T follicular helper cell (primary cell): ENCODE measurements at regions not wholly inside any gene's neighbourhood (a gene's known extent, or its start where the extent isn't known, plus 50 kb on each side); places are given as distances from the start of the nearest gene placed in this dataset.

ENCODE experiments used
- DNase-seq: peaks from one replicate; pipeline ENCODE4 v3.0.0-alpha.2; 2020; ENCODE audit warnings: low read depth

GRCh38 chr21:16476056-16476825 lies 746.5 kb downstream of the USP25 start:
- DNase-seq = no peak

DNA sequence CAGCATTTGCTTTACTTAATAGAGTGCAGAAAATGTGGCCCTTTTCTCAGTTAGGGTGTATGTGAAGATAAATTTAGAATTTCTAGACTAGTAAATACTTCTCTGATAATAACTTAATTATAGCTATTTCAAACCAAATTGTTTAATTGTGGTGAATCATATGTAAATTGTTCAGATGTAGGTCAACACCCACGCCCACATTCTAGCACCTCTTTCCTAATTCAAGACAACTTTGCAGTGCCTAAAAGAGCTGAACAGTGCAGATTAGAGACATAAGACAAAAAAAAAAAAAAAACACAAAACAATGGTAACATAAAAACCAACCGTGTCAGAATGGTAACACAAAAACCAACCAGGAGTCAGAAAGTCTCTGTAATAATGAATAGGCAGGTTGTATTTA lies 758.3 kb downstream of the USP25 start:
- DNase-seq = no peak

- DNase-seq = no peak
Observed at GRCh38 chr21:16492356-16492755, 762.6 kb downstream of the USP25 start.

- no peak for DNase-seq
Observed at GRCh38 chr21:16492892-16493291, 763.1 kb downstream of the USP25 start.

GRCh38 chr21:16496609-16497008 lies 766.8 kb downstream of the USP25 start:
- DNase-seq = no peak

GRCh38 chr21:16500271-16500670 lies 770.5 kb downstream of the USP25 start:
- DNase-seq = no peak

GRCh38 chr21:16502273-16502672 lies 772.5 kb downstream of the USP25 start:
- no peak for DNase-seq

DNA sequence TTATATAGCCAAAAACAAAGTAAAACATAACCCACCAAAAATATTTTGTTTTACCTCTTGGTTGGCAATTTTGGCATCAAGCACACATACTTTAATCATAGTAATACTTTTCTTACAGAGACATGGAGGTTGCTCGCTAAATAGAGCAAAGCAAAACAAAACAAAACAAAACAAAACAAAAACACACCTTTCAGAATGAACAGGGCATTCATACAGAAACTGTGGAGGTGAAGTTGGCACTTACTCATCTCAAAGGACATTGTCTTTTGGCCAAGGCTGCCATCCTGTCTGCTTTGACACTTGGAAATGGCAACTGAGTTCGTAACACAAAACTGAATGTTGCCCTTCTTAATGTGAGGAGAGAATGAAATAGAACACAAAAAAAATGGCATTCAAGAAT lies 773.1 kb downstream of the USP25 start:
- no peak for DNase-seq

DNA sequence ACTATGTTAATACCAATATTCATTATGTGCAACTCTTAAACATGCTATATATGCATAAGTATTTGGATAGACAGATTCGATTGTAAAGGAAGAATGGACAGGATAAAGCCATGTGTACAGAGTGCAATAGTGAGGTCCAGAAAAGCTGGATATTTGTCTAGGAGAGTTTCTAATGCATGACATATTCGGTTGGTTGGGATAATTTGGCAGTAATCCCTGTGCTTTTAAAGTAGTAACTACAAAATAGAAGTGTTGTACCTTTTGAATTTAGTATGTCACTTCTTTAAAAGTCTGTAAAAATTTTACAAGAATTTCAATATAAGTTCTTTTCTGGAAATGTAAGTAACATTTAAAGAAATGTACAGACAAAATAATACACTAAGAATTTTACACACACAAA lies 774.5 kb downstream of the USP25 start:
- DNase-seq = no peak

DNA sequence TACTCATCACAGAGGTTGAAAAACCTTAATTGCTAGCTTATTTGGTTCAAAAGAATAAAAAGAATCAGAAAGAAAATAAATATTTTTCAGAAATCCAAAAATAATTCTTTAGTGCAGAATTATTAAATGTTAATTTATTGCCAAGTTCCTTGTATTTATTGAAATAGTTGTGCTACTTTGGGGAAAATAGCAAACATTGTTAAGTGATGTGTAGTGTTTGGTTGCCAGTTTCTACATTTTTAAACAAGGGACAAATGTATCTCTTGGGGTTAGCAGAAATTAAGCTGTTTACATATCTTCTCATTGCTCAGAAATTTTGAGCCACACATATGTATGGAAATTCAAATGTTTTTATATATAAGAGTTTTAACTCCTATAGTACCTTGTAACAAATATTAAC lies 775.0 kb downstream of the USP25 start:
- DNase-seq = no peak

GRCh38 chr21:16509476-16509875 lies 779.7 kb downstream of the USP25 start:
- DNase-seq = no peak

- no peak for DNase-seq
Observed at GRCh38 chr21:16514316-16514715, 784.5 kb downstream of the USP25 start.

DNA sequence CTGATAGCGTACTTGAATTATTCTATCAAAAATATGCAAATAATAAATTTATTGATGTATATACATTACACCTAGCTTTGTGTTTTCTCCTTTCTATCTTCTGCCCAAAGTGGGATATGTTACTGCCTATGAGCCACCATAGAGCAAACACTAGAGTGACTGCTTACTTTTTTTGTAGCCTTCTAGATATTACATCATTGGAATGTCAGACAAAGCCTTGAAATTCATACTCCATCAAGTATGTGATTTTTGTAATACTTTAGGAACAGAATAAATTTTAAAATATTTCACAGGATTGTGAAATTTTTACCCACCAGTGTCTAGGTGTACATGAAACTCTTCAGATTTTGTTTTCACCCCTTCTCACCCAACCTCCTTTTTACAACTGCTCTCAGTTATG lies 787.6 kb downstream of the USP25 start:
- DNase-seq = no peak

DNA sequence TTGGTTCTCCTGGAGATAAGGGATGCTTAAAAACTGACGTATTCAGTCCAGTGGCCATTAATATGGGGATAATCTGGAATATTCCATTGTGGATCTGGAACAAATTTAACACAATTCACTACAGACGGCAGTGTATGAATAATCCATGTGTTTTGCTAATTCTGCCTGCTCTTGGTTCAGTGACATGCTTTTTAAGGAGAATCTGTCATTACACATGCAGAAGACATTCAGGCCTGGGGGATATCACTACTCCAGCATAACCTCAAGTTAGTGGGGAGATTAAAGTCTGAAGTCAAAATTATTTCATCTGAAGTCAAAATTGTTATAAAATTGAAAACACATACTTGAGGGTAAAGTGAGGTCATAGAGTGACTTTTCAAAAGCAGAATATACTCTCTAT lies 789.3 kb downstream of the USP25 start:
- DNase-seq = no peak

DNA sequence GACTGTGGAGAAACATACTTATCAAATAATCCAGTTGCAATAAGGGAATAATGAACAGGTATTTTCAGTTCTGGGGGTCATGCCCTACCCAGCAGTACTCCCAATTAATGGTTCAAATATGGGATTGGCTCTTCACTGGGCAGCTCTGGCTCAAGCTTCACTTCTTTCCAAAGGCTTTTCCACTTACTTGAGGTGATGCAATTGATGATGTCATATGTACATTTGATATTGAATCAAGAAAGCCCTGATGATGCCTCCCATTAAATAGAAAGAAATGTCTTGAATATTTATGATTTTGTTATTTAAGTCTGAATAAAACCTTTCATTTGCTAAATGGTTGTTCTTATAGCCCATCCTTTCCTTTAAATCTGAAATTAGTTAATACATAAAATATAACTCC lies 789.9 kb downstream of the USP25 start:
- no peak for DNase-seq

DNA sequence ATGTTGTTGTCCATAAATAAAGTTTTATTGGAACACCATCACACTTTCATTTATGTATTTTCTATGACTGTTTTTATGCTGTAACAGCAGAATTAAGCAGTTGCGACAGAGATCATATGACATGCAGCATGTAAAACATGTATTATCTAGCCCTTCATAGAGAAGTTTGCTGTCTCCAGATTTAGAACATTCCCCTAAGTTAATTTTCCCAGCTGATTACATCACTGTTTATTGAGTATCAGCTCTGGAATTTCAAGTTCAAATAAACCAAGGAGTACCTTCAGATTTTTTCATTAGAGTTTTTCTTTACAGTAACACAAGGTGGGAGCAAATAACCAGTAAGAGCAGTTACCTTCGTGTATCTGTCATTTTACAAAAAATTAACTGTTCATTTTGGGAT lies 792.8 kb downstream of the USP25 start:
- no peak for DNase-seq

DNA sequence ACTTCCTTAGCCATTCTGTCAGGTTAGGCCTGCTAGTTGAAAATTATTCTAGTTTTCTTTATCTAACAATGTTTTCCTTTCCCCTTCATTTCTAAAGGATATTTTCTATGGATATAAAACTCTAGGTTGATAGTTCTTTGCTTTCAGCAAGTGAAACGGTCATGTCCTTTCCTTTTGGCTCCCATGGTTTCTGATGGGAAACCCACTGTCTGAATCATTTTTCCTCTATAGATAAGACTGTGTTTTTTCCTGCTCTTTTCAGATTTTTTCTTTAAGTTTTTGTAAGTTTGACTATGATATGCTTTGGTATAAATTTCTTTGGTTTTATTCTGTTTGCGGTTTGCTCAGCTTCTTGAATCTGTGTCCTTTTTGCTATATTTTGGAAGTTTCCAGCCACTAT lies 800.9 kb downstream of the USP25 start:
- DNase-seq = no peak

DNA sequence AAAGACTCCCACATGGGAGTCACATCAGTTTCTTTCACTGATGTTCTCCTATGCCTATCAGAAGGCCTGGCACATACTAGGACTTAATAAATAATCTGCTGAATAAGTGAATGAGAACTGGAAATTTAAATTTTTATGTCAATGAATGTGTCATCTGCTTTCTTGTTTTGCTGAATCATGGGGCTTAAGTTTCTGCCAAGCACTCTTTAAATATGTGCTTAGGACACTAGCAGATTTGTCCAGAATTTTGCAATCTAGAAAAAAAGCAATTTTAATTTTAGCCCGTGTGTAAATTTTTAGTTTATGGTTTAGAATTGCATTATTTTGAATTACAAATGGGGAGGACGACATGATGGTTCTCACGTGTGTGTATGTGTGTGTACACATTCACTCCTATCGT lies 803.1 kb downstream of the USP25 start:
- no peak for DNase-seq

- DNase-seq = no peak
Observed at GRCh38 chr21:16533692-16534407, 804.1 kb downstream of the USP25 start.

- no peak for DNase-seq
Observed at GRCh38 chr21:16534408-16535101, 804.8 kb downstream of the USP25 start.

- no peak for DNase-seq
Observed at GRCh38 chr21:16535102-16535422, 805.3 kb downstream of the USP25 start.

DNA sequence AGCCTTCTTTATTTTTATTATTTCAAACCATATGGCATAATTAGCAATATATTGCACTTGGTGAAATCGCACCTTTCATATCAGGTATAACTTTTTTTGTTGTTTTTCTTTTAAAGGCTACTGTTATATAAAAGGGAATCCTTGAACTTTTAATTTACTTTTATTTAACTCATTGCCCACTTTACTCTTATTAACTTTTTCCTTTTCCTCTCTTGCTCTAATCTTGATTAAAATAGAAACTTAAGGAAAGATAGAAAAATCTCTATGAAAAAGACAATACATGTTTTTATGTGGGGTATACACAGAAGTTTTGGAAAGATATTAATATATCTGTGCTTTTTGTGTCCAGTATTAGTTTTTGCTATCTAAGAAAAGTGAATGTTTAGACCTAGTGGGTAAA lies 805.8 kb downstream of the USP25 start:
- DNase-seq = no peak

DNA sequence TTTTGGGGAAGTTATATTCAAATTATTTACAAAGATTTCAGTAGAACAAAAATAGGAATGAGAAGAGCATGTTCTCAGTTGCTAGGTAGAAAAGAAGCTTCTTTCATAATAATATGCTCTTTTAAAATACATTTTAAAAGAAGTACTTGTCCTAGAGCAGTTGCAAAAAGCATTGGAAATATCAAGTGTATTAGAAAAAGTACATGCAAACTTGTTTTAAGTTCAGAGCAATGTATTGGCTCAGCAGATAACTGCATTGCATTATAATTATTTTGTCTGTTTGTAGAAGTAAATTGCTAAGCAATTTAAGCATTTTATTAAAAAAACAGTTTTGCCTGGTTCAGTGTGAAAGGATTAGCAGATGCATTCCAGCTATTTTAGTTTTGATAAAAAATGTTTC lies 806.4 kb downstream of the USP25 start:
- no peak for DNase-seq
